ENCODE measurements at regions not wholly inside any gene's neighbourhood (a gene's known extent, or its start where the extent isn't known, plus 50 kb on each side); places are given as distances from the start of the nearest gene placed in this dataset.

DNA sequence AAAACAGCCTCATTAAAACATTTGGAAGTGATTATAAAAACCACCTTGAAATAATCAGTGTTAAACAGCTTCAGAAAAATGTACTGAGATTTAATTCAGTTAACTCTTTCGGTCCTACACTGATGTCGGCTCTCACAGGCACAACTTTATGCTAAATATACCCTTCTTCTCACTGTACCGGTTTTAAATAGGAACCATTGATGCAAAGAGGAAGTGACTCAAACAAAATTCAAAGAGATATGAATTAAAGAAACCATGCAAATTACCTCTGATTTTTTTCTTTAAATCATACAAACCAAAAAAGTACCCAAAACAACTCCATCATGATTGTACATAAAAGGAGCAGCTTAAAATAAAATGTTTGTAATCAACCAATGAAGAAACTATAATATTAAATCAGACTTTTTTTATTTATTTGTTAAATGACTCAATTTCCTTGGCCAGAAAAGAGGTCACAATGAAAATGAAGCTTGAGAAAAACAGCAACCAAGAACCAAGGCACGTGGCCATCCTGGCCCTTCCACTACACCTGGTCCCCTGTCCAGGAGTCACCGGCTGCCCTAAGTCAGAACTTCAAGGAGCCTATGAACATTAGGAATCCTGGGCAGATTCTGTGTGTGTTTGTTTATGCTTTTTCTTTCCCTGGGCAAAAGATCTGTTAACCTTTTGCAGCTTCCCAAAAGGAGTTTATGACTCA, 73.0 kb upstream of the CABCOCO1 start:
- no peak for TF ChIP-seq EP300 (IDR thresholded peaks at IDR 0.05)
- TF ChIP-seq, protein P1, sequence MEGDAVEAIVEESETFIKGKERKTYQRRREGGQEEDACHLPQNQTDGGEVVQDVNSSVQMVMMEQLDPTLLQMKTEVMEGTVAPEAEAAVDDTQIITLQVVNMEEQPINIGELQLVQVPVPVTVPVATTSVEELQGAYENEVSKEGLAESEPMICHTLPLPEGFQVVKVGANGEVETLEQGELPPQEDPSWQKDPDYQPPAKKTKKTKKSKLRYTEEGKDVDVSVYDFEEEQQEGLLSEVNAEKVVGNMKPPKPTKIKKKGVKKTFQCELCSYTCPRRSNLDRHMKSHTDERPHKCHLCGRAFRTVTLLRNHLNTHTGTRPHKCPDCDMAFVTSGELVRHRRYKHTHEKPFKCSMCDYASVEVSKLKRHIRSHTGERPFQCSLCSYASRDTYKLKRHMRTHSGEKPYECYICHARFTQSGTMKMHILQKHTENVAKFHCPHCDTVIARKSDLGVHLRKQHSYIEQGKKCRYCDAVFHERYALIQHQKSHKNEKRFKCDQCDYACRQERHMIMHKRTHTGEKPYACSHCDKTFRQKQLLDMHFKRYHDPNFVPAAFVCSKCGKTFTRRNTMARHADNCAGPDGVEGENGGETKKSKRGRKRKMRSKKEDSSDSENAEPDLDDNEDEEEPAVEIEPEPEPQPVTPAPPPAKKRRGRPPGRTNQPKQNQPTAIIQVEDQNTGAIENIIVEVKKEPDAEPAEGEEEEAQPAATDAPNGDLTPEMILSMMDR (IDR thresholded peaks at IDR 0.05) = no peak

All from stomach (tissue), 4 donors.